ENCODE measurements at regions not wholly inside any gene's neighbourhood (a gene's known extent, or its start where the extent isn't known, plus 50 kb on each side); places are given as distances from the start of the nearest gene placed in this dataset.

DNA sequence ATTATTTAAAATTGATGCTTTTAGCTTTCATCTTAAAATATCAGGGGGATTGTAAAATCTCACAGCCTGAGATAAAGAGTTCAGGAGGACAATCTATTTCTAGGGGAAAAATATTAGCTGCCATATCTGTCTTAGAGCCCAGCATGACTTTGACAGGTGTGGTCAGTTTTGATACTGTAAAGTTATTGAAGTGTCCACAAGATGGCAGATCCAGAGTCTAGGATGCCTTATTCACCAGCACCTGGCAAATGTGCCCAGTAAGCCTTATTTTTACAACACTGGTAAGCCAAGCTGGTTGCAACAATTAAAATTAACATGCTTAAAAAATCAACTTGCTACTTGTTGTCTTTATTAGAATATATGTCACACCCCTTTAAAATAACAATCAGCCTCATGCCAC lies 579.3 kb downstream of the SH2D4B start:
- no peak for DNase-seq
- Histone ChIP-seq H3K36me3 (replicated peaks in 1 of 2; ENCODE audit: control insufficient read depth in 1 of 2, insufficient read depth in 2 of 2, low read length in 2 of 2) (no peaks in the 10 kb centered on the region), H3K79me2 (ENCODE audit: insufficient read depth, low read length) (no peaks in the 10 kb centered on the region), H3K4me3 (replicated peaks in 1 of 3; ENCODE audit: low read depth in 2 of 3, low read length in 3 of 3) (no peak overlapping the region), H2AFZ (ENCODE audit: insufficient read depth, low read depth, low read length, poor library complexity, severe bottlenecking) (no peak overlapping the region), H4K20me1 (ENCODE audit: insufficient read depth, low read length) (no peaks in the 10 kb centered on the region), H3K4me1 (ENCODE audit: control insufficient read depth in 1 of 2, insufficient read depth in 2 of 2, low read length in 2 of 2) (no peaks in the 10 kb centered on the region), H3K9me3 (replicated peaks in 1 of 2; ENCODE audit: control insufficient read depth in 1 of 2, insufficient read depth in 1 of 2, low read length in 2 of 2) (no peaks in the 10 kb centered on the region), H3K27ac (ENCODE audit: low read depth in 1 of 2, low read length in 2 of 2) (no peak overlapping the region), H3K4me2 (replicated peaks; ENCODE audit: extremely low read depth, low read length, poor library complexity, severe bottlenecking) (no peak overlapping the region), H3K9ac (ENCODE audit: insufficient read depth, low read length, poor library complexity, severe bottlenecking) (no peak overlapping the region), H3K27me3 (ENCODE audit: control insufficient read depth in 2 of 2, insufficient read depth in 2 of 2, low read length in 2 of 2) (no peaks in the 10 kb centered on the region)
- no peaks in the 10 kb centered on the region for H3K36me3 Mint-ChIP-seq
- no peak overlapping the region for H3K4me3 Mint-ChIP-seq
- intact Hi-C loops (cut with micrococcal nuclease) = no loop called here
- TF ChIP-seq, protein P1, sequence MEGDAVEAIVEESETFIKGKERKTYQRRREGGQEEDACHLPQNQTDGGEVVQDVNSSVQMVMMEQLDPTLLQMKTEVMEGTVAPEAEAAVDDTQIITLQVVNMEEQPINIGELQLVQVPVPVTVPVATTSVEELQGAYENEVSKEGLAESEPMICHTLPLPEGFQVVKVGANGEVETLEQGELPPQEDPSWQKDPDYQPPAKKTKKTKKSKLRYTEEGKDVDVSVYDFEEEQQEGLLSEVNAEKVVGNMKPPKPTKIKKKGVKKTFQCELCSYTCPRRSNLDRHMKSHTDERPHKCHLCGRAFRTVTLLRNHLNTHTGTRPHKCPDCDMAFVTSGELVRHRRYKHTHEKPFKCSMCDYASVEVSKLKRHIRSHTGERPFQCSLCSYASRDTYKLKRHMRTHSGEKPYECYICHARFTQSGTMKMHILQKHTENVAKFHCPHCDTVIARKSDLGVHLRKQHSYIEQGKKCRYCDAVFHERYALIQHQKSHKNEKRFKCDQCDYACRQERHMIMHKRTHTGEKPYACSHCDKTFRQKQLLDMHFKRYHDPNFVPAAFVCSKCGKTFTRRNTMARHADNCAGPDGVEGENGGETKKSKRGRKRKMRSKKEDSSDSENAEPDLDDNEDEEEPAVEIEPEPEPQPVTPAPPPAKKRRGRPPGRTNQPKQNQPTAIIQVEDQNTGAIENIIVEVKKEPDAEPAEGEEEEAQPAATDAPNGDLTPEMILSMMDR (IDR thresholded peaks at IDR 0.05) = no peak
- no peak overlapping the region for H3K27ac Mint-ChIP-seq
- H3K27me3 Mint-ChIP-seq (ENCODE audit: low read depth in 3 of 3) = peaks cover 0 to 1% (median 0%) of the 10 kb centered on the region in 3 donors
- no peaks in the 10 kb centered on the region for H3K4me1 Mint-ChIP-seq
- H3K9me3 Mint-ChIP-seq = no peaks in the 10 kb centered on the region

DNA sequence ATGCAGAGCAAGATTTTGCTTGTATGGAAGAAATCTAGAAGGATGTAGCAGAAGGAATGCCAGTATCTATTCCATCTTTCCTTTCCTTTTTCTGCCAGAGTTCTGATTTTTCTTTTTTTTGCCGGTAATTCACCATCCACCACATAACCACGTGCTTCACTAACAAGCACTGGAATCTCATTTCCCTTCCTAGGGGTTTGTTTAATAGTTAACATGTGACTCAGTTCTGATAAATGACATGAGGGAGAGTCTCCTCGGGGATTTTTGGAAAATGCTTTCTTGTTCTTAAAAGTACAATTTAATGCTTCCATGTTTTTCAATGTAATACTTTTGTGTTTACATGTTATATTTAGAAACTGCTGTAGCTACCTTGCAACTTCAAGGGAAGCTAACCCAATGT lies 590.2 kb downstream of the SH2D4B start:
- no peaks in the 10 kb centered on the region for H3K79me2 ChIP-seq (ENCODE audit: insufficient read depth, low read length)
- WGBS (ENCODE audit: insufficient coverage) = no CpG with 5 or more reads among the region's 3 CpGs
- H4K20me1 ChIP-seq (ENCODE audit: insufficient read depth, low read length) = no peaks in the 10 kb centered on the region
- no peaks in the 10 kb centered on the region for H3K4me1 Mint-ChIP-seq
- no peaks in the 10 kb centered on the region for H3K4me1 ChIP-seq (ENCODE audit: control insufficient read depth in 1 of 2, insufficient read depth in 2 of 2, low read length in 2 of 2)
- H3K9me3 ChIP-seq (replicated peaks in 1 of 2; ENCODE audit: control insufficient read depth in 1 of 2, insufficient read depth in 1 of 2, low read length in 2 of 2) = no peaks in the 10 kb centered on the region
- no peak overlapping the region for H3K9ac ChIP-seq (ENCODE audit: insufficient read depth, low read length, poor library complexity, severe bottlenecking)
- H3K4me2 ChIP-seq (replicated peaks; ENCODE audit: extremely low read depth, low read length, poor library complexity, severe bottlenecking) = no peak overlapping the region
- no peak for DNase-seq
- TF ChIP-seq, protein P1 (IDR thresholded peaks at IDR 0.05) = no peak
- no peak overlapping the region for H3K4me3 ChIP-seq (replicated peaks in 1 of 3; ENCODE audit: low read depth in 2 of 3, low read length in 3 of 3)
- no peaks in the 10 kb centered on the region for H3K36me3 ChIP-seq (replicated peaks in 1 of 2; ENCODE audit: control insufficient read depth in 1 of 2, insufficient read depth in 2 of 2, low read length in 2 of 2)
- H3K4me3 Mint-ChIP-seq = no peak overlapping the region
- H3K36me3 Mint-ChIP-seq = no peaks in the 10 kb centered on the region
- H3K27ac Mint-ChIP-seq = no peak overlapping the region
- peaks cover 0 to 2% of the 10 kb centered on the region in 2 donors for H3K27me3 ChIP-seq (ENCODE audit: control insufficient read depth in 2 of 2, insufficient read depth in 2 of 2, low read length in 2 of 2)
- no peaks in the 10 kb centered on the region for H3K9me3 Mint-ChIP-seq
- no peak overlapping the region for H2AFZ ChIP-seq (ENCODE audit: insufficient read depth, low read depth, low read length, poor library complexity, severe bottlenecking)
- peaks cover 0 to 3% (median 3%) of the 10 kb centered on the region in 3 donors for H3K27me3 Mint-ChIP-seq (ENCODE audit: low read depth in 3 of 3)
- H3K27ac ChIP-seq (ENCODE audit: low read depth in 1 of 2, low read length in 2 of 2) = no peak overlapping the region
- intact Hi-C loops (cut with micrococcal nuclease) = no loop called here
